ENCODE measurements at regions not wholly inside any gene's neighbourhood (a gene's known extent, or its start where the extent isn't known, plus 50 kb on each side); places are given as distances from the start of the nearest gene placed in this dataset.

DNA sequence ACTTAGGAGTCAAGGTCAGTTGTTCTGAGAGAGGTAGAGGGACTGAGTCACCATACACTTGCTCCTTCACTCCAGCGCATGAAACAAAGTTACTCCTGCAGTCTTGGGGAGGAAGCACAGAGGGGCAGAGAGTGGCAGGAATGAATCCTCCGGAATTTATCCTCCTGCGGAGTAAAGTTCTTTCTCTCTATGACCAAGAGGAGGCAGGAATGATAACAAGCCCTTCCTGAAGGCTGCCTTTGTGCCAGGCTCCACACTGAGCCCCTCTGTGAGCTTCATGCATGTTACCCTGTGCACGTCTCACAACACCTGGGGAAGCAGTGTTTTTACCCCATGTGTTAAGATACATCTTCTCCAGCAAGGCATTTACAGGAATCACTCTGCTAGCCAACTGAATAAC lies 458.4 kb downstream of the KLF12 start:
- DNase-seq (ENCODE audit: low read depth, low spot score) = no peak
- in situ Hi-C loops (cut with HindIII; ENCODE audit: low sequenced_read_pairs) = no loop called here
- no peak for TF ChIP-seq CTCF (IDR thresholded peaks at IDR 0.05; ENCODE audit: low read depth, low read length)
- H3K4me3 ChIP-seq (ENCODE audit: low read depth, low read length) = no peak overlapping the region

DNA sequence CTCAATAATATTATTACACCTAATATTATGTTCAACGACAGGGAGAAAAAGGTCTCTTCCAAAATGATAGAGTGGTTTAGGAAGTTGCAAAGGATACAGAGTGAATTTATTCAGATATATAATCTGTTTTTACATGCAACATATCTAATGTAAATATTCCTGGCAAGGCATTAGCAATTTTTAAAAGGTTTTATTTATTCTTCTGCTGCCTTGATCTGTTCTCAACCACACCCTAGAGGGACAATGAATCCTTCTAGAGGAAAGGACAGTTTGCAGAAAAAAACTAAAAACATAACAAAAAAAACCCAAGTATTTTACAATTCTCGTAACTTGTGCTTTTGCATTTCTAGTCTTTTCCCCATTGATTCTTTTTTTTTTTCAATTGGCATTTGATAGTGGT lies 459.6 kb downstream of the KLF12 start:
- H3K4me3 ChIP-seq (ENCODE audit: low read depth, low read length) = no peak overlapping the region
- DNase-seq (ENCODE audit: low read depth, low spot score) = no peak
- TF ChIP-seq CTCF (IDR thresholded peaks at IDR 0.05; ENCODE audit: low read depth, low read length) = no peak
- in situ Hi-C loops (cut with HindIII; ENCODE audit: low sequenced_read_pairs) = no loop called here

DNA sequence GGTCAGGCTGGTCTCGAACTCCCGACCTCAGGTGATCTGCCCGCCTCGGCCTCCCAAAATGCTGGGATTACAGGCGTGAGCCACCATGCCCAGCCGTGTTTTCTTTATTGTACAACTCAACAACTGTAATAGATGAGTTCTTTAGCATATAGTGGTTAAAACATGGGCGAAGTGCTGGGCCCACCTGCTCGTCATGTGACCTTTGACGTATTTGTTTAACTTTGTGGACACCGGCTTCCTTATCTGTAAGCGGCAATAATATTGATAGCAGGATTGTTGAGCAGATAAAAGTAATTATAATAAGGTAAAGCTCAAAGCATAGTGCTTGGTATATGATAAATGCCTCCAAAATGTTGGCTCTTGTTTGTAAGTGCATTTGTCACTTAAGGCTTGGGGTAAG lies 460.3 kb downstream of the KLF12 start:
- in situ Hi-C loops (cut with HindIII; ENCODE audit: low sequenced_read_pairs) = no loop called here
- DNase-seq (ENCODE audit: low read depth, low spot score) = no peak
- H3K4me3 ChIP-seq (ENCODE audit: low read depth, low read length) = no peak overlapping the region
- no peak for TF ChIP-seq CTCF (IDR thresholded peaks at IDR 0.05; ENCODE audit: low read depth, low read length)

- no peak for TF ChIP-seq CTCF (IDR thresholded peaks at IDR 0.05; ENCODE audit: low read depth, low read length)
- DNase-seq (ENCODE audit: low read depth, low spot score) = peak; percentile 5
- in situ Hi-C loops (cut with HindIII; ENCODE audit: low sequenced_read_pairs) = no loop called here
- no peak overlapping the region for H3K4me3 ChIP-seq (ENCODE audit: low read depth, low read length)
Observed at GRCh38 chr13:73672492-73672891, 461.7 kb downstream of the KLF12 start.

DNA sequence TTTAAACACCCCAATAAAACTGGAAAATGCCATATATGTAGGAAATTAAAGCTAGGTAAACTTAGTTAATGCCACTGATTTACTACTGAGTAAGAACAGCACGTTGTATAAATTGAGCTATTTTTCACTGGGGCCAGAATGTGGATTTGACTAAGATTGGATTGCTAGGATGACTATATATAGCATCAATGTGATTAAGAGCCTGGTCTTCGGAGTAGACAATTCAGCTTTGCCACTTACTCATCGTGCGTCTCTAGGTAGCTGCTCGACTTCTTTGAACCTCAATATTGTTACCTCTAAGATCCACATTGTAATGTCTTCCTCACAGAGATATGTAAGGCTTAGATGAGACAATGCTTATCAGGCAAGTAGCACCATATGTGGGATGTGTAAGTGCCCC lies 462.5 kb downstream of the KLF12 start:
- TF ChIP-seq CTCF (IDR thresholded peaks at IDR 0.05; ENCODE audit: low read depth, low read length) = no peak
- no peak for DNase-seq (ENCODE audit: low read depth, low spot score)
- H3K4me3 ChIP-seq (ENCODE audit: low read depth, low read length) = no peak overlapping the region
- in situ Hi-C loops (cut with HindIII; ENCODE audit: low sequenced_read_pairs) = no loop called here

GRCh38 chr13:73671011-73671410 lies 463.2 kb downstream of the KLF12 start:
- DNase-seq (ENCODE audit: low read depth, low spot score) = no peak
- in situ Hi-C loops (cut with HindIII; ENCODE audit: low sequenced_read_pairs) = no loop called here
- TF ChIP-seq CTCF (IDR thresholded peaks at IDR 0.05; ENCODE audit: low read depth, low read length) = no peak
- no peak overlapping the region for H3K4me3 ChIP-seq (ENCODE audit: low read depth, low read length)

DNA sequence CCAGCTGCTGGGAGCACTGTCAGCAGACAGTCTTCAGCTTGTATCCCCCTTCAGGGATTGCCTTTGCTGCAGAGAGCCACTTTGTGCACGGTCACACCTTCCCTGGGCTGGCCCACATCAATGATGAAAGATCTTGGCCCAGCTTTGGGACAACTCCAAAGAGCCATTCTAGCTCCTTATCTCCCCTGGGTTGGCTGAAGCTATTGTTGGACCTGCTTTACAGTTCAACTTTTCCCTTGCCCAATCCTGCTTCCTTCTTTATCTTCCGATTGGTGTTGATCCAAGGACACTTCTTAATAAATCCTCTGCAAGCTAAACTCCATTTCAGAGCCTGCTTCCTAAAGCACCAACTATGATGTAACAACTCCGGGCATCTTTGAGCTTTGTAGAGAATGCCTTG lies 466.4 kb downstream of the KLF12 start:
- no peak for DNase-seq (ENCODE audit: low read depth, low spot score)
- H3K4me3 ChIP-seq (ENCODE audit: low read depth, low read length) = no peak overlapping the region
- in situ Hi-C loops (cut with HindIII; ENCODE audit: low sequenced_read_pairs) = no loop called here
- no peak for TF ChIP-seq CTCF (IDR thresholded peaks at IDR 0.05; ENCODE audit: low read depth, low read length)
